CD8-positive, alpha-beta memory T cell (primary cell): ENCODE measurements at regions not wholly inside any gene's neighbourhood (a gene's known extent, or its start where the extent isn't known, plus 50 kb on each side); places are given as distances from the start of the nearest gene placed in this dataset.

Experiments used
- CTCF ChIA-PET: fragments of 350-600 bp; sonication (Branson Sonifier 250); formaldehyde crosslinking; loops from one replicate; lab custom pipeline; 2021; ENCODE audit warnings: antibody characterized with exemption; lab: Charles Lee
- POLR2A ChIA-PET: fragments of 350-600 bp; sonication (Branson Sonifier 250); formaldehyde crosslinking; loops from one replicate; lab custom pipeline; 2021; ENCODE audit warnings: antibody characterized with exemption; lab: Charles Lee
- DNase-seq, 5 donors: peaks; one replicate each; pipeline versions ENCODE4 v3.0.0 to v3.0.0-alpha.2; 2020 to 2022; ENCODE audit warnings: mixed read lengths in 1 of 5
- H3K27ac ChIP-seq: one replicate; pipeline ENCODE4 v1.7.0; 2013; ENCODE audit warnings: low read depth, mild to moderate bottlenecking, low read length, moderate library complexity
- H3K27me3 ChIP-seq: 2 replicates; pipeline ENCODE4 v1.7.0; 2013; ENCODE audit warnings: low read length, mild to moderate bottlenecking; ENCODE audit not compliant: insufficient read depth, poor library complexity, severe bottlenecking
- H3K36me3 ChIP-seq: 2 replicates; pipeline ENCODE4 v1.7.0; 2013; ENCODE audit warnings: mild to moderate bottlenecking, low read length, moderate library complexity; ENCODE audit not compliant: insufficient read depth
- H3K4me1 ChIP-seq: 2 replicates; pipeline ENCODE4 v1.7.0; 2013; ENCODE audit warnings: mild to moderate bottlenecking, low read length, moderate library complexity; ENCODE audit not compliant: insufficient read depth
- H3K4me3 ChIP-seq: 2 replicates; pipeline ENCODE4 v1.7.0; 2013; ENCODE audit warnings: mild to moderate bottlenecking, low read length
- H3K9me3 ChIP-seq: 2 replicates; pipeline ENCODE4 v1.7.0; 2013; ENCODE audit warnings: mild to moderate bottlenecking, low read length
- H3K27ac Mint-ChIP-seq, 8 donors: one replicate each; pipeline ENCODE4 v1.8.0; 2020 to 2021; ENCODE audit warnings: mixed read lengths in 8 of 8, mild to moderate bottlenecking in 6 of 8, inconsistent platforms in 3 of 8, moderate library complexity in 3 of 8
- H3K27me3 Mint-ChIP-seq, 2 donors: one replicate each; pipeline ENCODE4 v1.8.0; 2020 to 2021; ENCODE audit warnings: mixed read lengths in 2 of 2, mild to moderate bottlenecking in 1 of 2, moderate library complexity in 1 of 2
- H3K36me3 Mint-ChIP-seq, 3 donors: one replicate each; pipeline ENCODE4 v1.8.0; 2020 to 2021; ENCODE audit warnings: mixed read lengths in 3 of 3, inconsistent platforms in 1 of 3, mild to moderate bottlenecking in 1 of 3
- H3K4me1 Mint-ChIP-seq, 3 donors: one replicate each; pipeline ENCODE4 v1.8.0; 2020 to 2021; ENCODE audit warnings: mixed read lengths in 3 of 3, inconsistent platforms in 1 of 3, mild to moderate bottlenecking in 1 of 3
- H3K4me3 Mint-ChIP-seq, 7 donors: one replicate each; pipeline ENCODE4 v1.8.0; 2020 to 2021; ENCODE audit warnings: mixed read lengths in 7 of 7, mild to moderate bottlenecking in 6 of 7, moderate library complexity in 4 of 7, inconsistent platforms in 2 of 7
- H3K9me3 Mint-ChIP-seq, 5 donors: one replicate each; pipeline ENCODE4 v1.8.0; 2020 to 2022; ENCODE audit warnings: mixed read lengths in 5 of 5, mild to moderate bottlenecking in 3 of 5, moderate library complexity in 2 of 5, inconsistent platforms in 1 of 5

- no peaks in the 10 kb centered on the region for H3K36me3 ChIP-seq
- no peak overlapping the region for H3K27ac ChIP-seq
- no peak overlapping the region for H3K27ac Mint-ChIP-seq
- peaks cover 5 to 10% of the 10 kb centered on the region in 2 donors for H3K27me3 Mint-ChIP-seq
- no peaks in the 10 kb centered on the region for H3K4me1 Mint-ChIP-seq
- CTCF ChIA-PET = no interaction called here
- POLR2A ChIA-PET = no interaction called here
- DNase-seq = no peak
- H3K36me3 Mint-ChIP-seq = no peaks in the 10 kb centered on the region
- no peak overlapping the region for H3K4me3 ChIP-seq
- no peak overlapping the region for H3K4me3 Mint-ChIP-seq
- no peaks in the 10 kb centered on the region for H3K4me1 ChIP-seq
- H3K27me3 ChIP-seq = no peaks in the 10 kb centered on the region
- no peaks in the 10 kb centered on the region for H3K9me3 ChIP-seq
- H3K9me3 Mint-ChIP-seq = no peaks in the 10 kb centered on the region
Observed at GRCh38 chr2:180651596-180651995, 328.8 kb upstream of the UBE2E3 start.

- ChIA-PET POLR2A (no interaction called here), CTCF (no interaction called here)
- Mint-ChIP-seq H3K36me3 (no peaks in the 10 kb centered on the region), H3K9me3 (no peaks in the 10 kb centered on the region), H3K4me3 (no peak overlapping the region), H3K4me1 (no peaks in the 10 kb centered on the region), H3K27ac (no peak overlapping the region), H3K27me3 (peaks cover 3 to 5% of the 10 kb centered on the region in 2 donors)
- Histone ChIP-seq H3K27ac (no peak overlapping the region), H3K9me3 (no peaks in the 10 kb centered on the region), H3K27me3 (no peaks in the 10 kb centered on the region), H3K4me3 (no peak overlapping the region), H3K36me3 (no peaks in the 10 kb centered on the region), H3K4me1 (no peaks in the 10 kb centered on the region)
- no peak for DNase-seq
Observed at GRCh38 chr2:180647621-180648020, 332.8 kb upstream of the UBE2E3 start.

GRCh38 chr2:180647221-180647620 is 333.2 kb upstream of the UBE2E3 start:
- ChIA-PET POLR2A (no interaction called here), CTCF (no interaction called here)
- no peak overlapping the region for H3K4me3 ChIP-seq
- no peak overlapping the region for H3K27ac ChIP-seq
- Mint-ChIP-seq H3K4me1 (no peaks in the 10 kb centered on the region), H3K4me3 (no peak overlapping the region), H3K27ac (no peak overlapping the region), H3K27me3 (peaks cover 3 to 5% of the 10 kb centered on the region in 2 donors), H3K36me3 (no peaks in the 10 kb centered on the region), H3K9me3 (no peaks in the 10 kb centered on the region)
- no peaks in the 10 kb centered on the region for H3K9me3 ChIP-seq
- DNase-seq = no peak
- H3K27me3 ChIP-seq = no peaks in the 10 kb centered on the region
- H3K36me3 ChIP-seq = no peaks in the 10 kb centered on the region
- no peaks in the 10 kb centered on the region for H3K4me1 ChIP-seq

- CTCF ChIA-PET = no interaction called here
Observed at GRCh38 chr2:180646756-180647155, 333.6 kb upstream of the UBE2E3 start.

GRCh38 chr2:180644709-180645108 is 335.7 kb upstream of the UBE2E3 start:
- H3K27ac Mint-ChIP-seq = no peak overlapping the region
- Histone ChIP-seq H3K36me3 (no peaks in the 10 kb centered on the region), H3K4me1 (no peaks in the 10 kb centered on the region), H3K27ac (no peak overlapping the region), H3K27me3 (no peaks in the 10 kb centered on the region), H3K4me3 (no peak overlapping the region), H3K9me3 (no peaks in the 10 kb centered on the region)
- DNase-seq = no peak
- H3K27me3 Mint-ChIP-seq = peaks cover 0 to 5% of the 10 kb centered on the region in 2 donors
- CTCF ChIA-PET = no interaction called here
- no peaks in the 10 kb centered on the region for H3K36me3 Mint-ChIP-seq
- no peaks in the 10 kb centered on the region for H3K4me1 Mint-ChIP-seq
- POLR2A ChIA-PET = no interaction called here
- no peak overlapping the region for H3K4me3 Mint-ChIP-seq
- peaks cover 0 to under 1% (median 0%) of the 10 kb centered on the region in 5 donors for H3K9me3 Mint-ChIP-seq

More at GRCh38 chr2:180646756-180647155, 333.6 kb upstream of the UBE2E3 start:
- Histone ChIP-seq H3K4me1 (no peaks in the 10 kb centered on the region), H3K27ac (no peak overlapping the region), H3K27me3 (no peaks in the 10 kb centered on the region), H3K36me3 (no peaks in the 10 kb centered on the region), H3K9me3 (no peaks in the 10 kb centered on the region), H3K4me3 (no peak overlapping the region)
- DNase-seq = no peak
- Mint-ChIP-seq H3K36me3 (no peaks in the 10 kb centered on the region), H3K27me3 (peaks cover 3 to 5% of the 10 kb centered on the region in 2 donors), H3K27ac (no peak overlapping the region), H3K9me3 (no peaks in the 10 kb centered on the region), H3K4me1 (no peaks in the 10 kb centered on the region), H3K4me3 (no peak overlapping the region)
- POLR2A ChIA-PET = no interaction called here

- H3K36me3 ChIP-seq = no peaks in the 10 kb centered on the region
- ChIA-PET POLR2A (no interaction called here), CTCF (no interaction called here)
- Mint-ChIP-seq H3K27me3 (peaks cover 5 to 13% of the 10 kb centered on the region in 2 donors), H3K36me3 (no peaks in the 10 kb centered on the region), H3K27ac (no peak overlapping the region), H3K4me1 (no peaks in the 10 kb centered on the region), H3K9me3 (no peaks in the 10 kb centered on the region), H3K4me3 (no peak overlapping the region)
- H3K4me3 ChIP-seq = no peak overlapping the region
- H3K9me3 ChIP-seq = no peaks in the 10 kb centered on the region
- no peaks in the 10 kb centered on the region for H3K4me1 ChIP-seq
- no peak for DNase-seq
- no peak overlapping the region for H3K27ac ChIP-seq
- no peaks in the 10 kb centered on the region for H3K27me3 ChIP-seq
Observed at GRCh38 chr2:180630756-180631155, 349.6 kb upstream of the UBE2E3 start.

- H3K27ac Mint-ChIP-seq = no peak overlapping the region
- H3K4me1 Mint-ChIP-seq = no peaks in the 10 kb centered on the region
- POLR2A ChIA-PET = no interaction called here
Observed at GRCh38 chr2:180625006-180625844, 355.2 kb upstream of the UBE2E3 start.

GRCh38 chr2:180621941-180622918 is 358.2 kb upstream of the UBE2E3 start:
- DNase-seq = no peak
- Mint-ChIP-seq H3K27ac (no peak overlapping the region), H3K36me3 (no peaks in the 10 kb centered on the region), H3K4me3 (no peak overlapping the region), H3K27me3 (peaks cover 0 to 3% of the 10 kb centered on the region in 2 donors), H3K4me1 (no peaks in the 10 kb centered on the region), H3K9me3 (peaks cover 0 to 4% (median 0%) of the 10 kb centered on the region in 5 donors)
- Histone ChIP-seq H3K36me3 (no peaks in the 10 kb centered on the region), H3K9me3 (no peaks in the 10 kb centered on the region), H3K27me3 (no peaks in the 10 kb centered on the region), H3K4me3 (no peak overlapping the region), H3K4me1 (no peaks in the 10 kb centered on the region), H3K27ac (no peak overlapping the region)
- POLR2A ChIA-PET = no interaction called here
- CTCF ChIA-PET = no interaction called here

More at GRCh38 chr2:180625006-180625844, 355.2 kb upstream of the UBE2E3 start:
- H3K27ac ChIP-seq = no peak overlapping the region
- no peaks in the 10 kb centered on the region for H3K4me1 ChIP-seq
- H3K9me3 ChIP-seq = no peaks in the 10 kb centered on the region
- Mint-ChIP-seq H3K27me3 (no peaks in the 10 kb centered on the region), H3K4me3 (no peak overlapping the region), H3K9me3 (peaks cover 0 to 4% (median 0%) of the 10 kb centered on the region in 5 donors), H3K36me3 (no peaks in the 10 kb centered on the region)
- CTCF ChIA-PET = no interaction called here
- no peak overlapping the region for H3K4me3 ChIP-seq
- no peaks in the 10 kb centered on the region for H3K27me3 ChIP-seq
- no peaks in the 10 kb centered on the region for H3K36me3 ChIP-seq
- DNase-seq = no peak
